Endothelial cell of umbilical vein (primary cell): ENCODE measurements at regions not wholly inside any gene's neighbourhood (a gene's known extent, or its start where the extent isn't known, plus 50 kb on each side); places are given as distances from the start of the nearest gene placed in this dataset.

Experiments used
- BruUV-seq: library from RNA; stranded (reverse); fragments of 400-500 nt; replicated peaks from 2 replicates; lab custom pipeline; 2021; lab: Mats Ljungman, UMichigan
- CTCF ChIA-PET: fragments of 300-600, 350-600 bp; sonication (Branson Sonifier 250); formaldehyde crosslinking; loops from one replicate; lab custom pipeline; 2021; ENCODE audit warnings: antibody characterized with exemption, inconsistent platforms; lab: Charles Lee
- POLR2A ChIA-PET: fragments of 300-600, 350-600 bp; sonication (Branson Sonifier 250); formaldehyde crosslinking; loops from one replicate; lab custom pipeline; 2021; ENCODE audit warnings: antibody characterized with exemption, inconsistent platforms; lab: Charles Lee
- DNase-seq: peaks from one replicate; pipeline ENCODE4 v3.0.0-alpha.2; 2011; ENCODE audit warnings: low read depth, low spot score
- FAIRE-seq: peaks from 2 replicates; lab custom pipeline; 2011; peaks lifted over from hg19 to GRCh38; lab: Jason Lieb, UNC
- H2AFZ ChIP-seq: 2 replicates; pipeline ENCODE4 v1.6.0; 2012; ENCODE audit warnings: low read depth, low read length, control low read depth, inconsistent platforms
- H3K27ac ChIP-seq: 2 replicates; pipeline ENCODE4 v1.5.1; 2011; ENCODE audit warnings: low read depth, mild to moderate bottlenecking, control low read depth, low read length, moderate library complexity; ENCODE audit not compliant: insufficient read depth
- H3K27me3 ChIP-seq, 2 experiments: 2 replicates each; pipeline versions ENCODE4 v1.6.0 to v1.6.1; 2011; ENCODE audit warnings: low read length in 2 of 2, mixed read lengths in 1 of 2; ENCODE audit not compliant: control insufficient read depth in 2 of 2, insufficient read depth in 2 of 2
- H3K36me3 ChIP-seq, 2 experiments: 2 replicates in 1 of 2; 3 replicates in 1 of 2; pipeline ENCODE4 v1.5.1; 2011; ENCODE audit warnings: low read length in 2 of 2, mild to moderate bottlenecking in 1 of 2, moderate library complexity in 1 of 2; ENCODE audit not compliant: control insufficient read depth in 2 of 2, insufficient read depth in 2 of 2; ENCODE audit errors: extremely low read depth in 1 of 2
- H3K4me1 ChIP-seq: 3 replicates; pipeline ENCODE4 v1.5.1; 2011; ENCODE audit warnings: mild to moderate bottlenecking, low read length; ENCODE audit not compliant: control insufficient read depth, insufficient read depth; ENCODE audit errors: extremely low read depth
- H3K4me2 ChIP-seq: 2 replicates; pipeline ENCODE4 v1.6.1; 2011; ENCODE audit warnings: low read length, control low read depth, mixed read lengths; ENCODE audit not compliant: insufficient read depth
- H3K4me3 ChIP-seq, 3 experiments: fragments of 200-600 bp in 1 of 3; sonication (generic), shearing (Covaris generic) in 1 of 3; replicated peaks in 1 of 3; 2 replicates each; pipeline ENCODE4 v1.5.1; 2011 to 2016; ENCODE audit warnings: control low read depth in 3 of 3, low read length in 3 of 3, mild to moderate bottlenecking in 2 of 3, inconsistent platforms in 1 of 3, low read depth in 1 of 3, moderate library complexity in 1 of 3; ENCODE audit not compliant: insufficient read depth in 1 of 3
- H3K79me2 ChIP-seq: 2 replicates; pipeline ENCODE4 v1.6.0; 2012; ENCODE audit warnings: low read length, inconsistent platforms; ENCODE audit not compliant: control insufficient read depth, insufficient read depth
- H3K9ac ChIP-seq: replicated peaks from 2 replicates; pipeline ENCODE3; 2011; ENCODE audit warnings: low read length, control low read depth; ENCODE audit not compliant: insufficient read depth; ENCODE audit errors: extremely low read depth
- H3K9me1 ChIP-seq: replicated peaks from 3 replicates; pipeline ENCODE4 v1.6.0; 2011; ENCODE audit warnings: mild to moderate bottlenecking, low read length; ENCODE audit not compliant: control insufficient read depth, insufficient read depth; ENCODE audit errors: extremely low read depth
- H3K9me3 ChIP-seq: replicated peaks from 2 replicates; pipeline ENCODE4 v1.5.1; 2012; ENCODE audit warnings: low read length, inconsistent platforms; ENCODE audit not compliant: control insufficient read depth, insufficient read depth
- H4K20me1 ChIP-seq: replicated peaks from 2 replicates; pipeline ENCODE3; 2011; ENCODE audit warnings: mild to moderate bottlenecking, low read length; ENCODE audit not compliant: control insufficient read depth, insufficient read depth; ENCODE audit errors: extremely low read depth
- CTCF ChIP-seq, 2 donors: IDR thresholded peaks; 1 replicate in 1 of 2; 2 replicates in 1 of 2; pipeline ENCODE4 v1.5.1; 2011; ENCODE audit warnings: low read length in 2 of 2, mild to moderate bottlenecking in 2 of 2, moderate library complexity in 2 of 2, control low read depth in 1 of 2, inconsistent platforms in 1 of 2, low read depth in 1 of 2; ENCODE audit not compliant: insufficient read depth in 1 of 2; ENCODE audit errors: extremely low read depth in 1 of 2
- EZH2 ChIP-seq: IDR thresholded peaks from 2 replicates; pipeline ENCODE4 v1.6.1; 2012; ENCODE audit warnings: borderline replicate concordance, low read depth, mild to moderate bottlenecking, moderate library complexity, low read length, inconsistent platforms; ENCODE audit not compliant: severe bottlenecking
- FOS ChIP-seq: IDR thresholded peaks from 2 replicates; pipeline ENCODE4 v1.6.1; 2011; ENCODE audit warnings: mild to moderate bottlenecking, low read length, moderate library complexity, borderline replicate concordance; ENCODE audit not compliant: insufficient read depth
- GATA2 ChIP-seq: IDR thresholded peaks from 2 replicates; pipeline ENCODE4 v1.7.0; 2011; ENCODE audit warnings: low read depth, mild to moderate bottlenecking, moderate library complexity, mixed read lengths, low read length; ENCODE audit not compliant: insufficient read length, insufficient read depth
- JUN ChIP-seq: IDR thresholded peaks from 2 replicates; pipeline ENCODE4 v1.6.1; 2011; ENCODE audit warnings: borderline replicate concordance, low read depth; ENCODE audit not compliant: insufficient read length, insufficient read depth
- MAX ChIP-seq: IDR thresholded peaks from 2 replicates; pipeline ENCODE4 v1.6.1; 2011; ENCODE audit not compliant: insufficient read depth, insufficient read length
- MYC ChIP-seq: IDR thresholded peaks from one replicate; pipeline ENCODE4 v1.6.1; 2011; ENCODE audit warnings: mild to moderate bottlenecking, low read depth, low read length
- POLR2A ChIP-seq: IDR thresholded peaks from 2 replicates; pipeline ENCODE4 v1.6.1; 2012; ENCODE audit warnings: low read depth, mild to moderate bottlenecking, control low read depth, low read length
- POLR2AphosphoS5 ChIP-seq: IDR thresholded peaks from 2 replicates; pipeline ENCODE4 v1.6.1; 2012; ENCODE audit warnings: low read depth, mild to moderate bottlenecking, control low read depth, low read length, moderate library complexity; ENCODE audit not compliant: insufficient read depth
- dilution Hi-C: fragments of 300-500 bp; cut with MboI; formaldehyde crosslinking; loops from one replicate; pipeline ENCODE4 v1.15.0; 2019; ENCODE audit warnings: low sequenced_read_pairs; ENCODE audit not compliant: extremely low pct_ligation_motif_present
- intact Hi-C: fragments of 100-400 bp; cut with micrococcal nuclease; formaldehyde crosslinking; loops from one replicate; pipeline ENCODE4 v1.10.0; 2022

- FAIRE-seq (no peak), DNase-seq (no peak)
- Histone ChIP-seq H3K9me3 (no peaks in the 10 kb centered on the region), H3K27me3 (no peaks in the 10 kb centered on the region), H3K9me1 (no peaks in the 10 kb centered on the region), H3K79me2 (no peaks in the 10 kb centered on the region), H3K36me3 (no peaks in the 10 kb centered on the region), H3K4me1 (no peaks in the 10 kb centered on the region), H3K4me2 (no peak overlapping the region), H4K20me1 (no peaks in the 10 kb centered on the region), H2AFZ (no peak overlapping the region), H3K27ac (no peak overlapping the region), H3K4me3 (no peak overlapping the region), H3K9ac (no peak overlapping the region)
- TF ChIP-seq EZH2 (no peak), JUN (no peak), CTCF (IDR thresholded peaks at IDR 0.05; ENCODE audit: extremely low read depth in 1 of 2, insufficient read depth in 1 of 2, low read depth in 1 of 2, low read length in 2 of 2) (no peak), POLR2A (no peak), MYC (no peak), FOS (no peak), POLR2AphosphoS5 (no peak), GATA2 (no peak), MAX (no peak)
- ChIA-PET POLR2A (no interaction called here), CTCF (no interaction called here)
- dilution Hi-C loops (no loop called here), intact Hi-C loops (no loop called here)
- no TSS peak for BruUV-seq
Measured at GRCh38 chr18:60277855-60278480, 94.6 kb downstream of the MC4R start.
